Mucosa of descending colon (tissue), 3 donors: ENCODE measurements at regions not wholly inside any gene's neighbourhood (a gene's known extent, or its start where the extent isn't known, plus 50 kb on each side); places are given as distances from the start of the nearest gene placed in this dataset.

ENCODE experiments used
- ATAC-seq: fragments of 200-7000 bp; cut with Tn5 transposase; one replicate; pipeline ENCODE4 v1.9.1; 2020; ENCODE audit warnings: mild to moderate bottlenecking, moderate library complexity
- DNase-seq, 3 donors: peaks; one replicate each; pipeline ENCODE4 v3.0.0-alpha.2; 2020
- H3K36me3 ChIP-seq: fragments of 200-600 bp; one replicate; pipeline ENCODE4 v1.8.0; 2021; ENCODE audit warnings: low read depth, mild to moderate bottlenecking
- H3K4me1 ChIP-seq: fragments of 200-600 bp; one replicate; pipeline ENCODE4 v1.8.0; 2021; ENCODE audit warnings: low read depth, mild to moderate bottlenecking
- H3K4me3 ChIP-seq: fragments of 200-600 bp; one replicate; pipeline ENCODE4 v1.8.0; 2021; ENCODE audit warnings: mild to moderate bottlenecking
- H3K9me3 ChIP-seq: fragments of 200-600 bp; one replicate; pipeline ENCODE4 v1.8.0; 2021; ENCODE audit warnings: mild to moderate bottlenecking
- CTCF ChIP-seq: fragments of 200-600 bp; IDR thresholded peaks from one replicate; pipeline ENCODE4 v1.8.0; 2022; ENCODE audit warnings: antibody characterized with exemption, mild to moderate bottlenecking
- intact Hi-C, 2 donors: fragments of 100-400 bp; cut with DNase I in 1 of 2; cut with micrococcal nuclease in 1 of 2; formaldehyde crosslinking; loops; one replicate each; pipeline versions ENCODE4 v1.11.0 to v1.11.1; 2022; cut with DNase I, micrococcal nuclease
- donor health status: DM: no; HTN: no; CAD: no; lungs with moderate emphysema.
- donor health status: DM: no; HTN: no; CAD: no.
- donor health status: DM: no; HTN: yes; CAD: no.

GRCh38 chr1:91591175-91591974, 90.7 kb downstream of the CDC7 start:
- H3K4me1 ChIP-seq = no peaks in the 10 kb centered on the region
- DNase-seq (no peak), ATAC-seq (no peak)
- no peak overlapping the region for H3K4me3 ChIP-seq
- H3K36me3 ChIP-seq = no peaks in the 10 kb centered on the region
- intact Hi-C loops = no loop called here
- TF ChIP-seq CTCF = no peak
- no peaks in the 10 kb centered on the region for H3K9me3 ChIP-seq

- no peak for TF ChIP-seq CTCF
- ATAC-seq (no peak), DNase-seq (no peak)
- no peaks in the 10 kb centered on the region for H3K9me3 ChIP-seq
- H3K4me3 ChIP-seq = no peak overlapping the region
- intact Hi-C loops = no loop called here
- no peaks in the 10 kb centered on the region for H3K36me3 ChIP-seq
- H3K4me1 ChIP-seq = no peaks in the 10 kb centered on the region
Measured at GRCh38 chr1:91592716-91593477, 92.2 kb downstream of the CDC7 start.

GRCh38 chr1:91594383-91595055, 93.9 kb downstream of the CDC7 start:
- no peak for TF ChIP-seq CTCF
- intact Hi-C loops = no loop called here
- Histone ChIP-seq H3K4me1 (no peaks in the 10 kb centered on the region), H3K9me3 (no peaks in the 10 kb centered on the region), H3K36me3 (no peaks in the 10 kb centered on the region), H3K4me3 (no peak overlapping the region)
- DNase-seq = no peak
- ATAC-seq = no peak

- DNase-seq = no peak
- H3K36me3 ChIP-seq = no peaks in the 10 kb centered on the region
- intact Hi-C loops = no loop called here
- H3K4me1 ChIP-seq = no peaks in the 10 kb centered on the region
- H3K4me3 ChIP-seq = no peak overlapping the region
- no peak for TF ChIP-seq CTCF
- no peak for ATAC-seq
- no peaks in the 10 kb centered on the region for H3K9me3 ChIP-seq
Measured at GRCh38 chr1:91596474-91596873, 95.8 kb downstream of the CDC7 start.

GRCh38 chr1:91597215-91597614, 96.6 kb downstream of the CDC7 start:
- intact Hi-C loops = no loop called here
- Histone ChIP-seq H3K9me3 (no peaks in the 10 kb centered on the region), H3K4me1 (no peaks in the 10 kb centered on the region), H3K36me3 (no peaks in the 10 kb centered on the region), H3K4me3 (no peak overlapping the region)
- ATAC-seq = no peak
- no peak for DNase-seq
- TF ChIP-seq CTCF = no peak
